GM21528 (cell line): ENCODE measurements at regions not wholly inside any gene's neighbourhood (a gene's known extent, or its start where the extent isn't known, plus 50 kb on each side); places are given as distances from the start of the nearest gene placed in this dataset.

Experiments used
- ATAC-seq: cut with Tn5 transposase; IDR thresholded peaks from one replicate; pipeline ENCODE4 v1.9.1; 2021; ENCODE audit warnings: mild to moderate bottlenecking, moderate library complexity; ENCODE audit not compliant: unreplicated experiment, low FRiP score

DNA sequence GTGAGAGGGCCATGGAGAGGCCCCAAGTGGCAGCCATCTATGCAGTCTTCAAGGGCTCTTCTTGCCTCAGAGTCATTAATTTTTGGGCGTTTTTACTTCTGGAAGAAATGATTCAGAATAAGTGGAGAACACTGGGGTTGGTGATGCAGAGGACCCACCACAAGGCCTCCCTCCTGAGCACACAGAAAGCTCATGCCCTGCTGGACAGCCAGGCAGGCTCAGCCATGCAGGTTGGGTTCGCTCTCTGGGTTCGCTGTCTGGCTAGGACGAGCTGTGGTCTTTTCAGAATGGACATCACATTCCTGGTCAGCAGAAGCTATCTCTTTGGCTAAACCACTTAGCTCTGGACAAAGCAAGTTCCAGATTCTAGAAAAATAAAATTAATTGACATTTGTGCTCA is 480.8 kb downstream of the RPS24 start:
- no peak for ATAC-seq

DNA sequence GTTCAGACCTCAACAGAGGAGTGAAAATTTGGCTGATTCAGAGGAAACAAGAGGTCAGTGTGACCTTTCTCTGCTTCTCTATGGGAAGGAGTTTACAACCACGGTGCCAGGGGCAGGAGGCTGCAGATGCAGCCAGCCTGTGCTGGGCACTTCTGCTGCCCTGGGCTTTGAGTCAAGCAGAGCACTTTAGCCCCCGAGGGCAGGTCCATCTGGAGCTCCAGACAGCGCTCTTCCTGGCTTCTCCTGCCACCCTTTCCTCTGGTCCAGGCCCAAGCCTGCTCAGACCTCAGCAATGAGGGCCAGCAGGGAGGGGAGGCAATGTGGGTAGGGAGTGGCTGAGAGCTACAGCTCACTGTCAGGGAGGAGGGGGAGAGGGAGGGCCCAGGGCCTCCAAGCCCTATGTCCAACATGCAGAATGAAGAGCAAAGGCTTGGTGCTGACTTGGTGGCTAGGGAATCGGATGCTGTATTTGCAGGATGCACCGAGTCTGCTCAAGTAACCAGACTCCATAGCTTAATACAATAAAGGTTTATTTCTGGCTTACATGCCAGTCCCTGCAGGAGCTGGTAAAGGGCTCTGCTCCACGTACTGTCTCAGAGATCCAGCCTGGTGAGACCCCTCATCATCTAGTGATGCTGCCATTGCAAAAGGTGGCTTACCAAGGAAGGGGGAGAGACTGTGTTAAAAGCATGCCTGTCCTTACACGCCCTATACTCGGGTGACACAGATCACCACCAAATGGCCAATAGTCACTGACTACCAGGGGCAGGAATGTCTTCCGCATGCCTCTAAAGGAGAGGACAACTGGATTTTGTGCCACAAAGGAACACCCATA is 481.6 kb downstream of the RPS24 start:
- ATAC-seq: no peak

GRCh38 chr10:78515873-78516153 is 482.1 kb downstream of the RPS24 start:
- no peak for ATAC-seq

GRCh38 chr10:78516236-78516635 is 482.6 kb downstream of the RPS24 start:
- no peak for ATAC-seq

DNA sequence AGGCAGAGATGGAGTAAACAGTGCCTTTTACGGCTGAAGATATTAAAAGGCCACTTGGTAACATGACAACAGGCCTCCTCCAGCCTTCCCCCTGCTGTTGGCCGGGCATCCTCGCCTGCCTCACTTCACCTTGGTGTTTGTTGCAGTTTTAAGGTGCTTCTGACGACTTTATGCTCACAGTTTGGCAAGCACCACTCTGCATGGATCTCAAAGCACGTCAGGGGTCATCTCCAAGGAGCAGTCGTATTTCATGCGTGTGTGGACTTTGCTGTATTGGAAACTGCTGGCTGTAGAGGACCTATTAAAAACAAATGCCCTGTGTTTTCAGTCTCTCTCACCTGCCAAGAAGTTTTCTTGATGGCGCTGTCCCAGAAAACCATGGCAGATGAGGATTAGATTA is 483.1 kb downstream of the RPS24 start:
- no peak for ATAC-seq

- no peak for ATAC-seq
These were observed 484.6 kb downstream of the RPS24 start for GRCh38 chr10:78518224-78518623.

GRCh38 chr10:78520737-78521430 is 487.2 kb downstream of the RPS24 start:
- ATAC-seq: no peak

DNA sequence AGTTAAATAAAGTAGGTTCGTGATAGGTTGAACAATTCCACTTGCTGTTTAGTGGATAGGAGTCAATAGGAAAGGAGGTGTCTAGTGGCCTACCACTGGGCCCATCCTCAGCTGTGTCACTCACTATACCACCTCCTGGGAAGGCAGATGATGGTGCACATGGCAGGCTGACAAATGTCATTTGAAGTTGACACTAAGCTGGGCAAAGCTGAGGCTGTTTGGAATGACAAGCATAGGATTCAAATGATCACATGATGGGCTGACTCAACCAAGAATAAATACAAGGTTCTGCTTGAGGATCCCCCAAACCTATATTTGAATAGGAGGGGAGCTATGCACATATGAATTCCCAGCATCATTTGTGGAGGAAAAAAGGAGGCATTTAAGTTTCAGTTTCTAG is 489.8 kb downstream of the RPS24 start:
- ATAC-seq: no peak

DNA sequence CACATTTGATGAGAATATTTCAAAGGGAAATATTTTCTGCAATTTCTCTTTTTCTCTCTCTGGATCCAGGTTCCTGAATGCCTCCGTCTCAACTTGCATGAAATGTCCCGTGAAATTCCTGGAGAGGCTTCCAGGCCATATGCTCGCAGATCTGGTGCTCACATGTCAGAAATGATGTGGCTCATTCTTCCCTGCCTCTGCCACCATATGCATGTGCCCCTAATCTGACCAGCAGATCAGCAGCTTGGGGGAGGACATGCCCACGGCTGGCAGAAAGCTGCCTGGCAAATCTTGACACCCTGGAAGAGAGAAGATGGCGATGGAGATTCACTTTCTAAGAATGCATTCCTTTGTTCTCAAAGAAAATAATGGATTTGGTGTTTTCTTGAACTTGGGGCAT is 490.7 kb downstream of the RPS24 start:
- ATAC-seq: no peak

DNA sequence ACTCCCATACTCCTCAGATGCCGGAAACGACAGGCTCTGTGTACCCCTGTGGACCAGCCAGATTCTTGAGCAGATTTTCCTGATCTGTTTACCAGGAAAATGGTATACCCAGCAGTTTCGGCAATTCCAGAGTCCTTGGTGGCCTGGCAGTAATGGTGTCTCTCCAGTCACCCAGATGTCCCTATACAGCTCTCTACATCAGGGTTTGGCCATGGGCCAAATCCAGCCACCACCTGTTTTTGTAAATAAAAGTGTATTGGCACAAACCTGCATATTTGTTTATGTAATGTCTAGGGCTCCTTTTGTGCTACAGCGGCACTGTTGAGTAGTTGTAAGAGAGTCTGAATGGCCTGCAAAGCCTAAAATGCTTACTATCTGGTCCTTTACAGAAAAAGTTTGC is 491.3 kb downstream of the RPS24 start:
- ATAC-seq: no peak

GRCh38 chr10:78526347-78526746 is 492.7 kb downstream of the RPS24 start:
- no peak for ATAC-seq

DNA sequence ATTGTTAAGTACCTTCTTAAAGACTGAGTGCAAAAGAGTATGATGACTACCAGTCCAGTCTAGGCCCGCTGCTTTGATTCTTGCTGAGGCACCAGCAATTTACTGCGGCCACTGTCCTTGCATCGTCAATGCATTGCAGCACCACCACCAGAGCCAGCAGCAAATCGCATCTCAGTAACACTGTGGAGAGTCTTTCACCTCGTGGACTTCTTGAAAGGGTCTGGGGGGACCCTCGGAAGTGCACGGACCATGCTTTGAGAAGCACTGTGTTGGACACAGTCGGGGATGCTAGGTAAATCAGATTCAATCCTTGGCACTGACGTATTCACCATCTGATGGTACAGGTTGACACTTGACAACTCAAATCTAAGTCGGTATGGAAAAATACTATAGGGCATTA is 493.6 kb downstream of the RPS24 start:
- no peak for ATAC-seq

- no peak for ATAC-seq
These were observed 495.1 kb downstream of the RPS24 start for GRCh38 chr10:78528749-78529204.

DNA sequence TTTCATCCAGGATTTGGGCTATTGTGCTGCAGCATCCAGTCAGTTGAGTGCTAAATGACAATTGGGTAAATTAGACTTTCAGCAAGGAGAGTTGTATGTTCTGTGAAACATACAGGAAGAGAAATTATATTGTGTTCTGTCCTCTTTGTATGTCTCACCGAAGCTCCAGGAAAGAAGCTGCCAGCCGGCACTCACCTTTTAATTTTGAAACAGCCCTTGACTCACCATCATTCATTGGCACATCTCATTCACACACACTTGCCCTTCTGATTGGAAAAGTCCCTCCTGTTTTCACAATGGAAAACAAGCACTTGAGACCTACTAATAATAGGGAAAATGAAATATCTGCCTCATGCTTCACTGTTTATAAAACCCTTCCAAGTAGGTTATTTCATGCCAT is 495.6 kb downstream of the RPS24 start:
- no peak for ATAC-seq

- no peak for ATAC-seq
These were observed 497.4 kb downstream of the RPS24 start for GRCh38 chr10:78531088-78531487.

DNA sequence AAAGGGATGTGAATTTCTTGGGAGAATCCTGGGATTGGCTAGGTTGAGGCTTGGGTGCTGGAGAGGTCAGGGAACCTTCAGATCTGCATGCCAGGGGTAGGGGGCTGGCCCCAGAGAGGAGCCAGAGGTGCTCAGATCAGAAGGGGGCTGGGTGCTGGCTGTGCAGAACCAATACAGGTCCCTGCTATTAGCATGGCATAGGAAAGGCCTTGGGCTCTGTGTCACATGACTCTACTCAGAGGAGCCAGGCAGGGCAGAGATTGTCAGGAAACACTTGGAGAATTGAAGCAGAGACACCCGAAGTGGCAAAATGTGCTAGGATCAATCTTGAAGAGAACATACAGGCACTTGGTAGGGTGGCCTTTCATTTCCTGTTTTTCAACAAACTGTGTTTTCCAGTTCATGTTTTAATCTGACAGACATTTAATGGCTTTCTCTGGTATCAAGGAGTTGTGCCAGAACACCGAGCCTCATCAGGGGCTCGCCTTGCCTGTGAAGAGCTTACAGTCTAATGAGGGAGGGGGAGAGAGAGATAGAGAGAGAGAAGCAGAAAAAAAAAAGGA is 498.9 kb downstream of the RPS24 start:
- no peak for ATAC-seq

GRCh38 chr10:78533098-78533497 is 499.4 kb downstream of the RPS24 start:
- no peak for ATAC-seq

- ATAC-seq: no peak
These were observed 500.1 kb downstream of the RPS24 start for GRCh38 chr10:78533776-78534175.

GRCh38 chr10:78535716-78536218 is 502.1 kb downstream of the RPS24 start:
- no peak for ATAC-seq

GRCh38 chr10:78537018-78537417 is 503.4 kb downstream of the RPS24 start:
- no peak for ATAC-seq

DNA sequence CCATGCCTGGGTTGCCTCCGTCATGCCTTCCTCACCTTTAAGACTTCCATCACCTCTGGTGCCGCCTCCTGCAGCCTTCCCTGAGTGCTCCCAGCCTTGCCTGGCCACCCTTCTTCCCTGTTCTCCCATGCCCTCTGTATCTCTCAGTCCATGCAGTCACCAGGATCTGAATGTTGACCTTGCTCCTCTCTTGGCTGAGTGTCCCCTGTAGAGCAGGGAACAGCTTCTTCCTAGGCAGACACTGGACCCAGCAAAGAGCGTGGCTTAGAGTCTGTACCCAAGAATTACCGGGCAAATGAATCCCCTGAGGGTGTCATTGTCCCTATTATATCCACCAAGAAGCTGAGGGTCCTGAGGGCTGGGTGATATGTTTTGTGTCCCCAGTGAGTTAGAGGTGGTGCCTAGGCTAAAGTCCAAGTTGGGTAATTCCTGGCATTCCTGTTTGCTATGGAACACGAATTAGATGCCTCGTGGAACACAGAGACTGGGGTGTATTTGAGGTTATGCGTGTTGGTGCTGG is 505.6 kb downstream of the RPS24 start:
- ATAC-seq: no peak
